ENCODE measurements at regions not wholly inside any gene's neighbourhood (a gene's known extent, or its start where the extent isn't known, plus 50 kb on each side); places are given as distances from the start of the nearest gene placed in this dataset.

DNA sequence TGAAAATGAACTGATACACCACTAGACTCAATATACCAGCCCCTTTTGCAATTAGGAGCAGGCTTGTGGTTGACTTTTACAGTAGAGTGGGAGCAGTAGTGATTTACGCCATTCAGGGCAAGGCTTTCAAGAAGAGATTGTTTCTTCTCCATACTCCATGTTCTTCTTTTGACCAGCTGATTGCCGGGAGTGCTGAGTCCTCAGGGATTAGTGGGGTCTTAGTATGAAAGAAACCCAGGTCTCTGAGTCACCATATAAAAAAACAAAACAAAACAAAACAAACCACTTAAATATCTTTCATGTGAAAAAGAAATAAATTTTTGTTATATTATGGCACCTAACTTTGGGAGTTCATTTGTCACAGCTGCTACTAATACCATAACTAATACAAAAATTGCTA, 465.6 kb upstream of the TRIB2 start:
- H3K4me3 ChIP-seq (ENCODE audit: low read depth, low read length), result no peak overlapping the region
- no peaks in the 10 kb centered on the region for H3K27me3 ChIP-seq (ENCODE audit: control insufficient read depth, insufficient read depth, low read length)
- TF ChIP-seq, protein P1, sequence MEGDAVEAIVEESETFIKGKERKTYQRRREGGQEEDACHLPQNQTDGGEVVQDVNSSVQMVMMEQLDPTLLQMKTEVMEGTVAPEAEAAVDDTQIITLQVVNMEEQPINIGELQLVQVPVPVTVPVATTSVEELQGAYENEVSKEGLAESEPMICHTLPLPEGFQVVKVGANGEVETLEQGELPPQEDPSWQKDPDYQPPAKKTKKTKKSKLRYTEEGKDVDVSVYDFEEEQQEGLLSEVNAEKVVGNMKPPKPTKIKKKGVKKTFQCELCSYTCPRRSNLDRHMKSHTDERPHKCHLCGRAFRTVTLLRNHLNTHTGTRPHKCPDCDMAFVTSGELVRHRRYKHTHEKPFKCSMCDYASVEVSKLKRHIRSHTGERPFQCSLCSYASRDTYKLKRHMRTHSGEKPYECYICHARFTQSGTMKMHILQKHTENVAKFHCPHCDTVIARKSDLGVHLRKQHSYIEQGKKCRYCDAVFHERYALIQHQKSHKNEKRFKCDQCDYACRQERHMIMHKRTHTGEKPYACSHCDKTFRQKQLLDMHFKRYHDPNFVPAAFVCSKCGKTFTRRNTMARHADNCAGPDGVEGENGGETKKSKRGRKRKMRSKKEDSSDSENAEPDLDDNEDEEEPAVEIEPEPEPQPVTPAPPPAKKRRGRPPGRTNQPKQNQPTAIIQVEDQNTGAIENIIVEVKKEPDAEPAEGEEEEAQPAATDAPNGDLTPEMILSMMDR (IDR thresholded peaks at IDR 0.05; ENCODE audit: insufficient read depth, low read length, poor library complexity, severe bottlenecking), result no peak
- no peaks in the 10 kb centered on the region for H3K36me3 ChIP-seq (ENCODE audit: control insufficient read depth, insufficient read depth, low read length)
- DNase-seq (ENCODE audit: low read depth), result no peak

DNA sequence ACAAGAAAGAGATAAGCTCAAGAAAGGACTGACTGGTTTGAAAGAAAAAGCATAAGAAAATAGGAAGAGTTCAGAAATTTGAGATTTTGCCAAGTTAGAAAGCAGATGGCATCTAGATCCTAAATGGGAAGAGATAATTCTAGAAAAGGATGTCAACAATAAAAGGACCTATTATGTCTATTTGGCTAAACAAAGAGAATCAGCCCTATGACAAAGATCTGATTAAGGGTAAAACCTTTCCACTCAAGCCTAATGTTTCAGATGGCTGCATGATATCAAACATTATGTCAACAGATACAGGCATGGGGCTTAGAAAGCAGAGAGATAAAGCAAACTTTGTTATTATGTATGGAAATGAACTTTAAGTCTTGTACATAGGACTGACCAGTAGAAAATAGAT, 465.0 kb upstream of the TRIB2 start:
- TF ChIP-seq, protein P1 (IDR thresholded peaks at IDR 0.05; ENCODE audit: insufficient read depth, low read length, poor library complexity, severe bottlenecking), result no peak
- Histone ChIP-seq H3K27me3 (ENCODE audit: control insufficient read depth, insufficient read depth, low read length) (no peaks in the 10 kb centered on the region), H3K36me3 (ENCODE audit: control insufficient read depth, insufficient read depth, low read length) (no peaks in the 10 kb centered on the region), H3K4me3 (ENCODE audit: low read depth, low read length) (no peak overlapping the region)
- no peak for DNase-seq (ENCODE audit: low read depth)

DNA sequence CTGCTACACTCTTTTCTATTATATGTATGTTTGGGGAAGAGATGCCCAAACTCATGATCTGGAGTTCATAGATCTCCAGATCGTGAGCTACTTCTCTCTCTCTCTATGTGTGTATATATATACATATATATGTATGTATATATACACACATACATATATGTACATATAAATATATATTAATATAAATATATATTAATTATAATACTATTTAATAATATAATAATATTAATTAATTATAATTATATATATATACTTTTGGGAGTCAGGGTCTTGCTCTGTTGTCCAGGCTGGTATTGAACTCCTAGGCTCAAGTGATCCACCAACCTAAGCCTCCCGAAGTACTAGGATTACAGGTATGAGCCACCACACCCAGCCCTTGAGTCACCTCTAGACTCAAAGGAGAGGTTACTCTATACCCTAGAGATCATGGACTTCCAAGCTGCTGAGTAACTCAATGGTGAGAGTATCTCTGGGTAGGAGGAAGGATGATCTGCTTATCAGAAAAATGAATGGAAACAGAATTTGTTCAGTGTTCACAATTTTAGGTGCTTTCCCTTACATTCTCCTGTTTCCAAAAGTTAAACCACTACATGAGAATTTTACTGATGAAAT, 463.5 kb upstream of the TRIB2 start:
- DNase-seq (ENCODE audit: low read depth), result no peak
- Histone ChIP-seq H3K36me3 (ENCODE audit: control insufficient read depth, insufficient read depth, low read length) (no peaks in the 10 kb centered on the region), H3K4me3 (ENCODE audit: low read depth, low read length) (no peak overlapping the region), H3K27me3 (ENCODE audit: control insufficient read depth, insufficient read depth, low read length) (no peaks in the 10 kb centered on the region)
- TF ChIP-seq, protein P1 (IDR thresholded peaks at IDR 0.05; ENCODE audit: insufficient read depth, low read length, poor library complexity, severe bottlenecking), result no peak

DNA sequence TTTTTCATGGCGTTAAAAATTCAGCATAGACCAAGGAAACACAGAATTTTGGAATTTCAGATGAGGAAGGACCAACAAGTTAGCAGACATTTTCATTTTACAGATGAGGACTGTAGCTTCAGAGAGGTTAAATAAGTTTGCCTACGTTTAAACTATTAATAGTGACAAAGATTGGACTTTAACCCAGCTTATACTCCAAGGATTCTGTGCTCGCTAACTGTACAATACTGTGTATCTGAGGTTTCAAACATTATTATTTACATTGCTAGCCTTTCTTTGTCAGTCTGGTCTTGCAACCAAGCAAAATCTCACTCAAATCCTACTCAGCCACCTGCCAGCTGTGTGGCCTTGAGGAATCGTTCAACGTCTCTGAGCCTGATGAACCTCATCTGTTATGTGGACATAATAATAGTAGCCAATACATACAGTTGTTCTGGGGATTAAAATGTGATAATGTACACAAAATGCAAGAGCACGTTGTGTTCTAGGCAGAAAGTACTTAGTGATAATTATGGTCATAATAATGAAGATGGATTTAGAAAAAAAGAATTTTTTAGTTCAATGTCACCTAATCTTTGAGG, 462.4 kb upstream of the TRIB2 start:
- no peaks in the 10 kb centered on the region for H3K27me3 ChIP-seq (ENCODE audit: control insufficient read depth, insufficient read depth, low read length)
- no peak for DNase-seq (ENCODE audit: low read depth)
- H3K36me3 ChIP-seq (ENCODE audit: control insufficient read depth, insufficient read depth, low read length), result no peaks in the 10 kb centered on the region
- TF ChIP-seq, protein P1 (IDR thresholded peaks at IDR 0.05; ENCODE audit: insufficient read depth, low read length, poor library complexity, severe bottlenecking), result no peak
- no peak overlapping the region for H3K4me3 ChIP-seq (ENCODE audit: low read depth, low read length)

DNA sequence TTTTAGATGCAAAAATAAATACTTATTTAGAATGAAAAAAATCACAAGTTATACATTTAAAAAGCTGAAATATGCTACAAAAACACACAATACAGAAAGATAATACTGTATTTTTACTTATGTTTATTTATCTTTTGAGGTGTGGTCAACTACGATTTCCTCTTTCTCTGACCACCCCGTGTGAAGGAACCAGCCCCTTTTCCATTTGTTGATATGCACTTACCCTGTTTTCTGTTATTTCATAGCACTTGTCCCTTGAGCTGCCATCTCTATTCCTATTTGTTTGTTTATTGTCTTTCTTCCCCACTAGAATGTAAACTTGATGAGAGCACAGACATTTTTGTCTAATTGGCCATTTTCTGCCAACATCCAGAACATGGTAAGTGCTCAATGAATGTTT, 460.5 kb upstream of the TRIB2 start:
- TF ChIP-seq, protein P1 (IDR thresholded peaks at IDR 0.05; ENCODE audit: insufficient read depth, low read length, poor library complexity, severe bottlenecking), result no peak
- Histone ChIP-seq H3K27me3 (ENCODE audit: control insufficient read depth, insufficient read depth, low read length) (no peaks in the 10 kb centered on the region), H3K36me3 (ENCODE audit: control insufficient read depth, insufficient read depth, low read length) (no peaks in the 10 kb centered on the region), H3K4me3 (ENCODE audit: low read depth, low read length) (no peak overlapping the region)
- DNase-seq (ENCODE audit: low read depth), result no peak

DNA sequence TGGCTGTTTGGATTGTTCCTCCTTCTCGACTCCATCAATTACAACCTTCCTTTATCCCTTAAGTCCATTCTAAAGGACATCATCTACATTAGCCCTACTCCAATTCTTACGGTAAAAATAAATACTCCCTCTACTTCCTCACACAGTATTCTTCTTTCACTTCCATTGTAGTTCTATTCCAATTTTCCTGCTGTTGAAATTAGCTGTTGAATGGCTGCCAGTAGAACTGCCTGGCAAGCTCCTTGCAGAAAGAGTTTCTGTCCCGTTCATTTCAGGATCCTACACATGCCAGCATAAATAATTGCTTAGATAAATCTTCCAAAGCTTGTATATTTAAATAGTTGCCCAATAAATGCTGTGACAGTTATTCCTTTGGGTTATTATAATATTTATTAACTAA, 459.3 kb upstream of the TRIB2 start:
- TF ChIP-seq, protein P1 (IDR thresholded peaks at IDR 0.05; ENCODE audit: insufficient read depth, low read length, poor library complexity, severe bottlenecking), result no peak
- DNase-seq (ENCODE audit: low read depth), result no peak
- Histone ChIP-seq H3K36me3 (ENCODE audit: control insufficient read depth, insufficient read depth, low read length) (no peaks in the 10 kb centered on the region), H3K4me3 (ENCODE audit: low read depth, low read length) (no peak overlapping the region), H3K27me3 (ENCODE audit: control insufficient read depth, insufficient read depth, low read length) (no peaks in the 10 kb centered on the region)
